ENCODE measurements at regions not wholly inside any gene's neighbourhood (a gene's known extent, or its start where the extent isn't known, plus 50 kb on each side); places are given as distances from the start of the nearest gene placed in this dataset.

GRCh38 chr15:46131876-46132275 is 497.0 kb downstream of the SQOR start:
- TF ChIP-seq, protein P1, sequence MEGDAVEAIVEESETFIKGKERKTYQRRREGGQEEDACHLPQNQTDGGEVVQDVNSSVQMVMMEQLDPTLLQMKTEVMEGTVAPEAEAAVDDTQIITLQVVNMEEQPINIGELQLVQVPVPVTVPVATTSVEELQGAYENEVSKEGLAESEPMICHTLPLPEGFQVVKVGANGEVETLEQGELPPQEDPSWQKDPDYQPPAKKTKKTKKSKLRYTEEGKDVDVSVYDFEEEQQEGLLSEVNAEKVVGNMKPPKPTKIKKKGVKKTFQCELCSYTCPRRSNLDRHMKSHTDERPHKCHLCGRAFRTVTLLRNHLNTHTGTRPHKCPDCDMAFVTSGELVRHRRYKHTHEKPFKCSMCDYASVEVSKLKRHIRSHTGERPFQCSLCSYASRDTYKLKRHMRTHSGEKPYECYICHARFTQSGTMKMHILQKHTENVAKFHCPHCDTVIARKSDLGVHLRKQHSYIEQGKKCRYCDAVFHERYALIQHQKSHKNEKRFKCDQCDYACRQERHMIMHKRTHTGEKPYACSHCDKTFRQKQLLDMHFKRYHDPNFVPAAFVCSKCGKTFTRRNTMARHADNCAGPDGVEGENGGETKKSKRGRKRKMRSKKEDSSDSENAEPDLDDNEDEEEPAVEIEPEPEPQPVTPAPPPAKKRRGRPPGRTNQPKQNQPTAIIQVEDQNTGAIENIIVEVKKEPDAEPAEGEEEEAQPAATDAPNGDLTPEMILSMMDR (IDR thresholded peaks at IDR 0.05; ENCODE audit: insufficient read depth, missing control alignments): no peak
- no peak for DNase-seq (ENCODE audit: insufficient read length, low spot score)
- FAIRE-seq: no peak

GRCh38 chr15:46137443-46137842 is 502.6 kb downstream of the SQOR start:
- DNase-seq (ENCODE audit: insufficient read length, low spot score): no peak
- TF ChIP-seq, protein P1 (IDR thresholded peaks at IDR 0.05; ENCODE audit: insufficient read depth, missing control alignments): no peak
- no peak for FAIRE-seq

DNA sequence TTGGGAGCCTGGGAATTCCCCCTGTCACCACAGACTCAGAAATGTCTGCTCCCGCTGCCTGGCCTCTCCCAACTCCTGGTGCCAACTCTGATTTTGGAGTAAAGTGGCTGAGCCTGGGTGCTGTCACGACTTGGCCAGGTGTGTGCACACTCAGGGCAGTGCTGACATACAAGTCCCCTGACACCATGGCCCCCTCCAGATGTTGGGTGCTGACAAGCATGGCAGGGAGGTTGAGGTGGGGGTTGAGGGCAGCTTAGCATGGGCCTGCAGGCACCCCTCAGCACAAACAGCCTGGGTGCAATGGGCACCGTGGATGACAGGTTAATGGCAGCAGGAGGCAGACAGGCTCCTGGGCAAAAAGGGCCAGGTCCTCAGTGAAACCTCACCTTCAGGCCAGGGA is 511.2 kb downstream of the SQOR start:
- DNase-seq (ENCODE audit: insufficient read length, low spot score): no peak
- TF ChIP-seq, protein P1 (IDR thresholded peaks at IDR 0.05; ENCODE audit: insufficient read depth, missing control alignments): no peak
- no peak for FAIRE-seq

GRCh38 chr15:46146915-46147314 is 512.1 kb downstream of the SQOR start:
- FAIRE-seq: no peak
- DNase-seq (ENCODE audit: insufficient read length, low spot score): no peak
- TF ChIP-seq, protein P1 (IDR thresholded peaks at IDR 0.05; ENCODE audit: insufficient read depth, missing control alignments): no peak

DNA sequence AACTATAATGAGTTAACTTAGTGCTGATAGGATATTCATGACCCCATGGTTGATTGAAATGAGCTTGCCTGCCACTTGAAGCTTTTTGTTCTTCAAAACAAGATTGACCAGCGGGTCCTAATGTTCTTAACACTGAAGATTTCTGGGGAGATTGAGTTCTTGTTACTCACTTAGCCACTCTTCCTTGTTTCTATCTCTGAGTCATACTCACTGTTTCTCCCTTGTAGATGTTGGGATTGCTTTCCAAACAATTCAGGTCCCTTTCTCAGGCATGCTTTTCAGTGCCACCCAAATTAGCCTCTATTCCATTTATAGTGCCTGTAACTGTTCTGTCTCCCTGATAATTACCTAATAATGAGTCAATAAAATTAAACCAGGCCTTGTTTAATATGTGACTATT is 517.0 kb downstream of the SQOR start:
- DNase-seq (ENCODE audit: insufficient read length, low spot score) (no peak), FAIRE-seq (no peak)
- TF ChIP-seq, protein P1 (IDR thresholded peaks at IDR 0.05; ENCODE audit: insufficient read depth, missing control alignments): no peak

- DNase-seq (ENCODE audit: insufficient read length, low spot score): no peak
- TF ChIP-seq, protein P1 (IDR thresholded peaks at IDR 0.05; ENCODE audit: insufficient read depth, missing control alignments): no peak
- FAIRE-seq: no peak
Measured at GRCh38 chr15:46166750-46167149, 531.9 kb downstream of the SQOR start.

DNA sequence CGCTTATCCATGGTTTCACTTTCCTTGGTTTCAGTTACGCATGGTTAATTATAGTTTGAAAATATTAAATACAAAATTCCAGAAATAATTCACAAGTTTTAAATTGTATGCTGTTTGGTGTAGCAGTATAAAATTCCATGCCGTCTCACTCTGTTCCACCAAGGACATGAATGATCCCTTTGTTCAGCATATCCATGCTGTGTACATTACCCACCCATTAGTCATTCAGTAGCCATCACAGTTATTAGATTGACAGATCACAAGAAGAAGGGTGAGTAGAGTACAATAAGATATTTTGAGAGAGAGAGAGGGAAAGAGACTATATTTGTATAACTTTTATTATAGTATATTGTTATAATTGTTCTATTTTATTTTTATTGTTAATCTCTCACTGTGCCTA is 535.5 kb downstream of the SQOR start:
- TF ChIP-seq, protein P1 (IDR thresholded peaks at IDR 0.05; ENCODE audit: insufficient read depth, missing control alignments): no peak
- FAIRE-seq (no peak), DNase-seq (ENCODE audit: insufficient read length, low spot score) (no peak)

All from D721Med (cell line).